HCT116 (cell line): ENCODE measurements at regions not wholly inside any gene's neighbourhood (a gene's known extent, or its start where the extent isn't known, plus 50 kb on each side); places are given as distances from the start of the nearest gene placed in this dataset.

Source experiments
- ATAC-seq: fragments of 200-7000 bp; cut with Tn5 transposase; 2 replicates; pipeline ENCODE4 v1.9.1; 2020; ENCODE audit warnings: mild to moderate bottlenecking, moderate library complexity
- BruUV-seq: library from RNA; stranded (reverse); fragments of 400-500 nt; replicated peaks from 2 replicates; lab custom pipeline; 2021; lab: Mats Ljungman, UMichigan
- CTCF ChIA-PET: fragments of 300-600 bp; sonication (Branson Sonifier 250); formaldehyde crosslinking; loops from one replicate; lab custom pipeline; 2021; ENCODE audit warnings: antibody characterized with exemption; lab: Charles Lee
- POLR2A ChIA-PET: fragments of 300-600, 350-600 bp; sonication (Branson Sonifier 250); formaldehyde crosslinking; loops from one replicate; lab custom pipeline; 2021; ENCODE audit warnings: antibody characterized with exemption; lab: Charles Lee
- RAD21 ChIA-PET, 2 experiments: fragments of 300-600 bp; sonication (Branson Sonifier 250); formaldehyde crosslinking; loops; one replicate each; lab custom pipeline; 2023; ENCODE audit warnings: low total read pairs in 2 of 2; ENCODE audit not compliant: uncharacterized antibody in 2 of 2, unreplicated experiment in 2 of 2, low non-redundant PET in 1 of 2; lab: Charles Lee
- DNase-seq: peaks from one replicate; pipeline ENCODE4 v3.0.0-alpha.2; 2010; ENCODE audit warnings: low read depth, low spot score
- H2AFZ ChIP-seq: fragments of 200-600 bp; shearing (Covaris generic), sonication (generic); 2 replicates; pipeline ENCODE4 v1.6.1; 2017; ENCODE audit warnings: low read depth, mixed run types, mixed read lengths, antibody characterized with exemption, low read length; ENCODE audit not compliant: poor library complexity, severe bottlenecking
- H3K27ac ChIP-seq: 2 replicates; pipeline ENCODE4 v1.5.1; 2012; ENCODE audit warnings: low read depth, low read length
- H3K27me3 ChIP-seq: fragments of 200-600 bp; sonication (generic); 2 replicates; pipeline ENCODE4 v1.6.1; 2016; ENCODE audit warnings: mixed run types, low read length, mixed read lengths; ENCODE audit not compliant: insufficient read depth
- H3K36me3 ChIP-seq, 2 experiments: fragments of 200-500 bp in 1 of 2; fragments of 200-600 bp in 1 of 2; sonication (Bioruptor generic) in 1 of 2; sonication (generic) in 1 of 2; 2 replicates each; pipeline versions ENCODE4 v1.5.1 to v1.6.1; 2014 to 2016; ENCODE audit warnings: low read length in 2 of 2, inconsistent platforms in 1 of 2, mixed read lengths in 1 of 2, mixed run types in 1 of 2; ENCODE audit not compliant: insufficient read depth in 2 of 2, control insufficient read depth in 1 of 2
- H3K4me1 ChIP-seq, 2 experiments: fragments of 200-600 bp in 1 of 2; sonication (generic) in 1 of 2; 2 replicates each; pipeline versions ENCODE4 v1.5.1 to v1.6.1; 2012 to 2017; ENCODE audit warnings: low read length in 2 of 2, inconsistent platforms in 1 of 2, mild to moderate bottlenecking in 1 of 2, mixed read lengths in 1 of 2, mixed run types in 1 of 2, moderate library complexity in 1 of 2; ENCODE audit not compliant: insufficient read depth in 2 of 2, control insufficient read depth in 1 of 2
- H3K4me2 ChIP-seq: fragments of 200-600 bp; sonication (generic); 2 replicates; pipeline ENCODE4 v1.6.1; 2017; ENCODE audit warnings: mixed run types, low read length, mixed read lengths
- H3K4me3 ChIP-seq, 2 experiments: fragments of 200-600 bp in 1 of 2; sonication (generic) in 1 of 2; replicated peaks in 1 of 2; 2 replicates each; pipeline ENCODE4 v1.5.1; 2011 to 2016; ENCODE audit warnings: low read length in 2 of 2, control low read depth in 1 of 2, low read depth in 1 of 2, mild to moderate bottlenecking in 1 of 2, mixed read lengths in 1 of 2, mixed run types in 1 of 2
- H3K79me2 ChIP-seq: fragments of 200-600 bp; sonication (generic); 2 replicates; pipeline ENCODE4 v1.6.1; 2017; ENCODE audit warnings: mild to moderate bottlenecking, mixed run types, low read length, moderate library complexity, mixed read lengths; ENCODE audit not compliant: insufficient read depth
- H3K9ac ChIP-seq: fragments of 200-600 bp; sonication (generic); 2 replicates; pipeline ENCODE4 v1.6.1; 2016; ENCODE audit warnings: low read length, mixed read lengths
- H3K9me2 ChIP-seq: fragments of 200-600 bp; sonication (generic), shearing (Covaris generic); 2 replicates; pipeline ENCODE4 v1.6.1; 2017; ENCODE audit warnings: mixed run types, mild to moderate bottlenecking, moderate library complexity; ENCODE audit not compliant: insufficient read depth
- H3K9me3 ChIP-seq, 2 experiments: fragments of 200-500 bp in 1 of 2; fragments of 200-600 bp in 1 of 2; sonication (Bioruptor generic) in 1 of 2; sonication (generic) in 1 of 2; 2 replicates each; pipeline ENCODE4 v1.6.1; 2014 to 2017; ENCODE audit warnings: low read length in 2 of 2, mixed read lengths in 2 of 2, inconsistent platforms in 1 of 2, low read depth in 1 of 2, mild to moderate bottlenecking in 1 of 2, mixed run types in 1 of 2, moderate library complexity in 1 of 2; ENCODE audit not compliant: control insufficient read depth in 1 of 2, insufficient read depth in 1 of 2
- H4K20me1 ChIP-seq: fragments of 200-600 bp; sonication (generic), shearing (Covaris generic); 2 replicates; pipeline ENCODE4 v1.6.1; 2017; ENCODE audit warnings: mixed run types, mild to moderate bottlenecking, moderate library complexity; ENCODE audit not compliant: insufficient read depth
- CBX3 ChIP-seq: IDR thresholded peaks from 2 replicates; pipeline ENCODE4 v1.6.1; 2012; ENCODE audit warnings: low read depth
- CEBPB ChIP-seq: IDR thresholded peaks from 2 replicates; pipeline ENCODE4 v1.6.1; 2012; ENCODE audit warnings: low read depth
- CTCF ChIP-seq, 3 experiments: fragments of 200-600 bp in 1 of 3; sonication (generic) in 1 of 3; IDR thresholded peaks in 2 of 3; conservative IDR thresholded peaks in 1 of 3; 2 replicates each; pipeline ENCODE4 v1.5.1; 2012 to 2017; ENCODE audit warnings: low read depth in 2 of 3, low read length in 2 of 3, antibody characterized with exemption in 1 of 3, borderline replicate concordance in 1 of 3, control low read depth in 1 of 3, mild to moderate bottlenecking in 1 of 3, mixed read lengths in 1 of 3, mixed run types in 1 of 3, moderate library complexity in 1 of 3; ENCODE audit not compliant: insufficient read depth in 1 of 3
- EGR1 ChIP-seq: IDR thresholded peaks from 2 replicates; pipeline ENCODE4 v1.6.1; 2012; ENCODE audit warnings: low read depth
- EZH2phosphoT487 ChIP-seq: fragments of 200-600 bp; IDR thresholded peaks from 2 replicates; pipeline ENCODE4 v1.6.1; 2018; ENCODE audit warnings: antibody characterized with exemption, borderline replicate concordance
- POLR2AphosphoS5 ChIP-seq: IDR thresholded peaks from 2 replicates; pipeline ENCODE4 v1.6.1; 2011; ENCODE audit warnings: mild to moderate bottlenecking, low read depth, low read length, moderate library complexity
- RAD21 ChIP-seq: IDR thresholded peaks from 2 replicates; pipeline ENCODE4 v1.6.1; 2012; ENCODE audit warnings: low read depth, mild to moderate bottlenecking
- SP1 ChIP-seq: IDR thresholded peaks from 2 replicates; pipeline ENCODE4 v1.6.1; 2012; ENCODE audit warnings: low read depth
- ZFX ChIP-seq: fragments of 450-650 bp; IDR thresholded peaks from 2 replicates; pipeline ENCODE4 v1.6.1; 2017
- ZNF274 ChIP-seq: fragments of 200-500 bp; sonication (Bioruptor generic); IDR thresholded peaks from 2 replicates; pipeline ENCODE4 v1.6.1; 2014; ENCODE audit warnings: mild to moderate bottlenecking, low read depth, low read length, inconsistent platforms
- intact Hi-C: fragments of 100-400 bp; cut with micrococcal nuclease; formaldehyde crosslinking; loops from 2 replicates; pipeline ENCODE4 v1.10.0; 2022

GRCh38 chr10:25747084-25747483 is 186.9 kb upstream of the MYO3A start:
- no peaks in the 10 kb centered on the region for H3K36me3 ChIP-seq
- H2AFZ ChIP-seq = no peak overlapping the region
- ATAC-seq (no peak), DNase-seq (no peak)
- no peak overlapping the region for H3K9ac ChIP-seq
- ChIA-PET RAD21 (no interaction called here), POLR2A (no interaction called here), CTCF (interaction anchor here (0.9 kb wide), 1 partner anchor 128 kb away, joined by 3 read pairs; no protein-coding TSS in a partner anchor)
- no peaks in the 10 kb centered on the region for H3K4me1 ChIP-seq
- H3K4me2 ChIP-seq = no peak overlapping the region
- no peak overlapping the region for H3K4me3 ChIP-seq
- intact Hi-C loops = no loop called here
- no peaks in the 10 kb centered on the region for H3K9me2 ChIP-seq
- TF ChIP-seq EGR1 = no peak
- no peak for TF ChIP-seq CBX3
- no peak for TF ChIP-seq CEBPB
- TF ChIP-seq ZFX = no peak
- no peak for TF ChIP-seq ZNF274
- no peak for TF ChIP-seq CTCF (IDR thresholded peaks at IDR 0.05 in 2 of 3, conservative IDR thresholded peaks at IDR 0.05 in 1 of 3; ENCODE audit: borderline replicate concordance in 1 of 3, insufficient read depth in 1 of 3, low read depth in 2 of 3, low read length in 2 of 3)
- H3K27me3 ChIP-seq = peaks cover 15% of the 10 kb centered on the region
- H4K20me1 ChIP-seq = no peaks in the 10 kb centered on the region
- no TSS peak for BruUV-seq
- H3K9me3 ChIP-seq = no peaks in the 10 kb centered on the region
- H3K79me2 ChIP-seq = no peaks in the 10 kb centered on the region
- no peak overlapping the region for H3K27ac ChIP-seq

- H4K20me1 ChIP-seq = no peaks in the 10 kb centered on the region
- no peak overlapping the region for H3K4me3 ChIP-seq
- H3K9me2 ChIP-seq = no peaks in the 10 kb centered on the region
- no peak overlapping the region for H3K9ac ChIP-seq
- no peak for DNase-seq
- H3K4me1 ChIP-seq = no peaks in the 10 kb centered on the region
- H3K36me3 ChIP-seq = no peaks in the 10 kb centered on the region
- no peaks in the 10 kb centered on the region for H3K9me3 ChIP-seq
- no TSS peak for BruUV-seq
- no peak overlapping the region for H3K27ac ChIP-seq
- TF ChIP-seq EGR1 (no peak), EZH2phosphoT487 (no peak), POLR2AphosphoS5 (no peak), SP1 (no peak), CEBPB (no peak), RAD21 (no peak)
- H3K4me2 ChIP-seq = no peak overlapping the region
- intact Hi-C loops = no loop called here
- ChIA-PET RAD21 (no interaction called here), POLR2A (no interaction called here), CTCF (no interaction called here)
- H2AFZ ChIP-seq = no peak overlapping the region
- ATAC-seq = no peak
- H3K27me3 ChIP-seq = peaks cover 12% of the 10 kb centered on the region
- no peaks in the 10 kb centered on the region for H3K79me2 ChIP-seq
These were observed 185.5 kb upstream of the MYO3A start for GRCh38 chr10:25748509-25748908.
